ENCODE measurements at regions not wholly inside any gene's neighbourhood (a gene's known extent, or its start where the extent isn't known, plus 50 kb on each side); places are given as distances from the start of the nearest gene placed in this dataset.
A peak's percentile ranks its signal among the peaks of the same experiment; 100 is the strongest.
"Not testable (repeated sequence)": the region's sequence is repeated elsewhere in the genome, so short reads cannot be mapped to it uniquely, and the experiment has no call there.

DNA sequence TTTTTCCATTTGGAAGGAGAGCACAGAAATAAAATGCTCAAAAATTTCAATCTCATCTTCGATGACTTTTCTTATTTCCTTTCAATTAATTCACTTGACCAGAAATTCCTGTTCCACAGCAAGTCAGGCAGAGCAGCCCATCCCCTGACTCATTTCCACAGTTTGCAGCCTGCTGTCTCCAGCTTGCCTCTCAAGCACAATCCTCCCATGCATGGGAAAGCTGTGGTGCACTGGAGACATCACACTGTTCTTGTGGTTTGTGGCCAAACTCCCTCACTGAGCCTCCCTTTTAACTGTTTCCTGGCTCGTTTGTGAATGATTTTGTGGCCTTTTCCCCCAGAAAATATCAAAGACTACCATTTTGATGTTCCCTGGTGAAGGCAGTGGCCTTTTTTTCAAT is 114.0 kb upstream of the ENPEP start:
- peak; percentile 14 for DNase-seq (ENCODE audit: low spot score)

DNA sequence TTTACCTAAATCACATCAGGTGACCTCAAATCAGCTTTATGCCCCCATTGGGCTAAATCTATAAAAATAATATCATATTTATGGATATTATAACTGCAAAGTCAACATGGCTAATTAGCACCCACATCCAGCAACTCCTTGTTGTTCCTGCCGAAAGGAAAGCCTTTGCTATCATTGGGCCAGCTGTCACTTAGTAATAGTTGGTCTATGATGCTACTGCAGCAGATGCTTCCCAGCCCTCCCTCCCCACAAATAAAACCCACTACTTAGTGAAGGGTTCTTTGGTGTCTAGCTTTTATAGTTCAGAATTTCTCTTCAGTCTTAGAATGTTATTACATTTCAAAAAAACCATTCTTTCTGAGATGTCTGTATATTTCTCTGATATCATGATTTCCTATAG is 116.9 kb upstream of the ENPEP start:
- no peak for DNase-seq (ENCODE audit: low spot score)

DNA sequence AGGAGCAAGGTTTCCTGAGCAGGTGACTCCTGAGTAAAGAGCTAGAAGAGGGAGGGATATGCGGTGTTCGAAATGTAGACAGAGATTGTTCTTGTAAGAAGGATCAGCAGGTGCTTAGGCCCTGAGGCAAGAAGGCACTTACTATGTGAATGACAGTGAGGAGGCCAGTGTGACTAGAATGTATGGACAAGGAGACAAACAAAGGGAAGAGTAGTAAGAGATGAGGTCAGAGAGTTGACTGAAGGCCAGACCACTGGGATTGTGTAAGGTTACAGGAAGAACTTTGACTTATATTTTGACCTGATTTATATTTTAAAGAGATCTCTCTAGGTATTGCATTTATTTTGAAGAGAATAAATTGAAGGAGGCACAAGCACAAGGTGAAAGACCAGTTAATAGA is 118.4 kb upstream of the ENPEP start:
- no peak for DNase-seq (ENCODE audit: low spot score)

DNA sequence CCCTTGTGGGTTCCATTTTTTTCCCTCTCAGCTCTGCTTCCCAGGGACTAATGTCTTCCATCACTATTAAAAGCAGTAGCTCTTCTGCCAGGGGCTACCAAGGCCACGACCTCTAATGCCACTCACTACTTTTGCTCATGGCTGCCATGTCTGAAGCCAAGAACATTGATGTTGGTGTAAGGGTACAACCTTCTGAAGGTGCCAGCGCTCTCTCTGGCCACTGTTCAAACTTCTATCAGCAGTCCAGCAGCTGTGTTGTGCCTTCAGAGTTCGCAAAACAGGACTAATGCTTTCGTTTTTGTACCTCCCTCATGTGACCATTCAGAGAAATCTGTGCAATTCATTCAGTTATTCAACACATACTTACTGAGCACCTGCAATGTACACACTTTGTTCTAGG is 121.5 kb upstream of the ENPEP start:
- DNase-seq (ENCODE audit: low spot score), result no peak

DNA sequence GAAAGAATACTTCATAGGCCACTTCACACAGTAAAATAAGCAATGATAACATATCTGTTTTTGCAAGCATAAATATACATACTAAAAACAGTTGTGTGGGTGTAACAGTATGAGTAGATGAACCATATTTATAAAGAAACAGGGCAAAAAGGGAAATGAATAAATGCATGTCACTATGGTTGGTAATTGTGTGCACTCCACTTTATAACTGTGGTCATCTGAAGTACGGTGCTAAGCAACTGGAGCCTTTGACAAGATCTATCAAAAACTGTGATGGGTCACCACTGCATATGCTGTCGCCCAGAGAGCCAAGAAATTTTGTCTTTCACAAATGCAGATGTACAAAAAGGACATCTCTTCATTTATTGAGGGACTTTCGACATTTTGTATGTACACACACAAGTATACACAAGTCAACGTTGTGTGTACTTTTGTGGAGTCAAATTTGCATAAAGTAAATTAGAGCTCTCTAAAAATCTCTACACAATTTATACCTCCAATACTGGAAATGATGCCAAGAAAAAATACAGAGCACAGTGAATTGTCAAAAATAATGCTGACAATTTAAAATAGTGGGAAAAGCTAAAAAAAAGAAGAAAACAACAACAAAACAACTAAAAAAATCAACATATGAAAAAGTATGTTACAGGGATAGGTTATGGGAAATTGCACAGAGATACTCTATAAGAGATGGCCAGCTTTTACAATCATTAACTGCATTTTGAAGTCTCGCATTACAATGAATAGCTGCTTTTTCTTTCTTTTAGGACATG is 123.1 kb upstream of the ENPEP start:
- no peak for DNase-seq (ENCODE audit: low spot score)

DNA sequence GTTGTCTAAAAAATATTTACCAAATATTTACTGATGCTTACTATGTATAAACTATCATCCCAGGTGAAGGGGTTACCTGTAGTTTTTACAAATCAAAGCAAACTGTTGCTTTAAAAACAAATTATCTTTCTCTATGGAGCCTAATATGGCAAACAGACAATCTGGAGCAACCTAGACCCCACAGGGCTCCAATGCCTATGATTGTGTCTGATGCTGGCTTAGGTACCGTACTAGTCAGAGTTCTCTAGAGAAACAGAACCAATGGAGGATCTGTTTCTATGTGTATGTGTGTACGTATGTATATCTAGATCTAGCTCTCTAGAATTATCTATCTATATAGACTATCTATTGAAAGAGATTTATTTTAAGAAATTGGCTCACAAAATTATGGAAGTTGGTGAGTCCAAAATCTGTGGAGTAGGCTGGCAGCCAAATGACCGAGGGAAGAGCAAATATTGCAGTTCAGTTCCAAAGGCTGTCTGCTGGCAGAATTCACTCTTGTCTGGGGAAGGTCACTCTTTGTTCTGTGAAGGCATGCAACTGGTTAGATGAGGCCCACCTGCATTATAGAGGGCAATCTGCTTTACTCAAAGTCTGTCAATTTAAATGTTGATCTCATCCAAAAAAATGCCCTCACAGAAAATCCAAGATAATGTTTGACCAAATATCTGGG is 127.1 kb upstream of the ENPEP start:
- no peak for DNase-seq (ENCODE audit: low spot score)

DNA sequence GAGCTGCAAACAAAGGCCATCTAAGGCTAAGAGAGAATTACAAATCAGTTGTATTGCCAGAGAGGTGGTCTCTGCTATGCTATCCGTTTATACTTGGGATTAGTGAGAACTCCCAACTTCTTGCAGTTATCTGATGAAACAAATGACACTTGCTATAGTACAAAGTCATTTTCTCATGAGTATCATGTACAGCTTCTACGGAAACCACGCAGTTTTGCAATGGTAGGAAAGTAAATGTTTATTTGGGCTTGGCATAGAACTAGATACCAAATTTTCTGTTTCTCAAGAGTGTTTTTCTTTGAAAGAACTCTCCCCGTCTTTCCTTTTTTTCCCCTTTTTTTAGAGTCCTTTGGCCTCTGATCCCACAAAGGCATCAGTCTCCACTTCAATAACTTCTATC is 128.2 kb upstream of the ENPEP start:
- DNase-seq (ENCODE audit: low spot score), result no peak

DNA sequence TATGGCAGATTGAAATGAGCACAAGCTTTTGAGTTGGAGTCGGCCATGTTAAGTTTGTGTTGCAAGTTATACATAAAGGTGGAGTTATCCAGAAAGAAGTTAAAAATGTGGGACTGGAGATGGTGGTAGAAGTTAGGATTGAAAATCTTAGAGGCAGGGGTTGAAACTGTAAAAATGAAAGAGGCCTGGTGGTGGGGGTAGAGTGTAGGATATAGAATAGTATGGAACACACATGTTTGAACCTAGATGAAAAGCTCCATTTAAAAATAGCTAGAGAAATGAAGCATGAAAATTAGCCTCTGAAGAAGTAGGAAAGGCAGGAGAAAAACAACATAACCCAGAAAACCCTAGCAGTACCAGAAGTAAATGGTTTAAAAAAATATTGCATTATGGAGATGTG is 131.8 kb upstream of the ENPEP start:
- DNase-seq (ENCODE audit: low spot score), result peak; percentile 42

DNA sequence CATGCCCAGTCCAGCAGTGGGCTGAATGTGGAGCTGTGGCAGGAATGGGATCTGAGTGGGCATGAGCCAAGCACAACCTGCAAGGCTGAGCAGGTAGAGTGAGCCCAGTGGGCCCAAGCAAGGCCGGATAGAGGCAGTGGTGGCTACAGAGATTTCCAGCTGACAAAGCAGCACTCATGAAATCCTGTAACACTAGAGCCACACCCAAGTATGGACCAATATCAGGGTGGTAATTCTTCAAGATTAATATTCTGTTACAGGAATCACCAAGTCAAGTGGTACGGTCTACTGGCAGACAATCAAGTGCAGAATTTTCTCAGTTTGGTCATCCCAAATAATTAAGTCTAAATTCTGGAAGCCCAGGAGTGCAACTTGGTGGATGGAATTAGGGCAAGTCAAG is 132.4 kb upstream of the ENPEP start:
- DNase-seq (ENCODE audit: low spot score), result no peak

DNA sequence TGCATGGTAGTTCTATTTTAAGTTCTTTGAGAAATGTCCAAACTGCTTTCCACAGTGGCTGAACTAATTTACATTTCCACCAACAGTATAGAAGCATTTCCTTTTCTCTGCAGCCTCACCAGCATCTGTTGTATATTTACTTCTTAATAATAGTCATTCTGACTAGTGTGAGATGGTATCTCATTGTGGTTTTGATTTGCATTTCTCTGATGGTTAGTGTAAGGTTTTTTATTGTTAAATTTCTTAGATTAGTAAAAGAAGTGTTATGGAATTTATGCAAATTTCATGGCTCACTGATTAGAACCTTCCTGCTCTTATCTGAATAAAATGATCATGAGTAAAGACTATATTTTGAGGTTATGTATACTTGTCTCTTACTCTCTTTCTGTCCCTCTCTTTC is 134.8 kb upstream of the ENPEP start:
- DNase-seq (ENCODE audit: low spot score), result not testable (repeated sequence)

DNA sequence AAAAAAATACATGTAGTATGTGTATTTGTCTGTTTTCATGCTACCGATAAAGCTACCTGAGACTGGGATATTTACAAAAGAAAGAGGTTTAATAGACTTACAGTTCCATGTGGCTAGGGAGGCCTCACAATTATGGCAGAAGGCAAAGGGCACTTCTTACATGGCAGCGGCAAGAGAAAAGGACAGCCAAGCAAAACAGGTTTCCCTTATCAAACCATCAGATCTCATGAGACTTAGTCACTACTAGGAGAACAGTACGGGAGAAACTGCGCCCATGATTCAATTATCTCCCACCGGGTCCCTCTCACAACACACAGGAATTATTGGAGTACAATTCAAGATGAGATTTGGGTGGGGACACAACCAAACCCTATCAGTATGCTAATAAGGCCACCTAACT is 137.0 kb upstream of the ELOVL6 start:
- no peak for DNase-seq (ENCODE audit: low spot score)

DNA sequence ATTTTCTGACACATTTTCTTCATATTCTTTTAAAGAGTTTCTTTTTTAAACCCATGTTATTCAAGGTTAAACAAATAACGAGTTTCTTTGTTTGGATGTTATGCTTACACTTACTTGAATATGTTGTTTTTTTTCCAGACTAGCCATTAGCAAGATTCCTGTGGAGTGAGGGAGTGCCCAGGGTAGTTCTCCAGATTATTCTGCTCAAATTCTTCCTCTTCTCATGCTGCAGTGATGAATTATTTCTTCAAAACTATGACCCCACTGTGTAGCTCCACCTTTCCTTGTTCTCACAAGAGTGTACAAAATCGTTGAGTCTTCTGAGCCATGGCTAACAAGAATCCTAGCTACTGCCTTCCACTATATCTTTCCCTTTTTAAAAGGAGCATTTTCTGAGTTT is 134.1 kb upstream of the ELOVL6 start:
- no peak for DNase-seq (ENCODE audit: low spot score)

DNA sequence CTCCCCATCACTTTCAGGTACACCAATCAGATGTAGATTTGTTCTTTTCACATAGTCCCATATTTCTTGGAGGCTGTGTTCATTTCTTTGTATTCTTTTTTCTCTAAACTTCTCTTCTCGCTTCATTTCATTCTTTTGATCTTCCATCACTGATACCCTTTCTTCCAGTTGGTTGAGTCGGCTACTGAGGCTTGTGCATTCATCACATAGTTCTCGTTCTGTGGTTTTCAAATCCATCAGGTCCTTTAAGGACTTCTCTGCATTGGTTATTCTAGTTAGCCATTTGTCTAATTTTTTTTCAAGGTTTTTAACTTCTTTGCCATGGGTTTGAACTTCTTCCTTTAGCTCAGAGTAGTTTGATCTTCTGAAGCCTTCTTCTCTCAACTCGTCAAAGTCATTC is 128.0 kb upstream of the ELOVL6 start:
- not testable (repeated sequence) for DNase-seq (ENCODE audit: low spot score)

DNA sequence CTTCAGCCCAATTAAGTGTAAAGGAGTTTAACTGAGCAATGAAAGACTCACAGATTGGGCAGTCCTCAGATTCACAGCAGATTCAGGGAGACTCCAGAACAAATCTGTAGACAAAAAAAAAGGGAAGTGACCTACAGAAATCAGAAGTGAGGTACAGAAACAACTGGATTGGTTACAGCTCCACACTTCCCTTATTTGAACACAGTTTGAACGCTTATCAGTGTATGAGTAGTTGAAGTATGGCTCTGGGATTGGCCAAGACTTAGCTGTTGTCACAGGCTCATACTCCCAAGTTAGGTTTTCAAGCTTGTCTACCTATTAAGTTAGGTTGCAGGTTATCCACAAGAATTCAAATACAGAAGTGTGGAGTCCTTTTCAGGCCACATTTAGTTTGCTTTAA is 112.4 kb upstream of the ELOVL6 start:
- DNase-seq (ENCODE audit: low spot score), result no peak

DNA sequence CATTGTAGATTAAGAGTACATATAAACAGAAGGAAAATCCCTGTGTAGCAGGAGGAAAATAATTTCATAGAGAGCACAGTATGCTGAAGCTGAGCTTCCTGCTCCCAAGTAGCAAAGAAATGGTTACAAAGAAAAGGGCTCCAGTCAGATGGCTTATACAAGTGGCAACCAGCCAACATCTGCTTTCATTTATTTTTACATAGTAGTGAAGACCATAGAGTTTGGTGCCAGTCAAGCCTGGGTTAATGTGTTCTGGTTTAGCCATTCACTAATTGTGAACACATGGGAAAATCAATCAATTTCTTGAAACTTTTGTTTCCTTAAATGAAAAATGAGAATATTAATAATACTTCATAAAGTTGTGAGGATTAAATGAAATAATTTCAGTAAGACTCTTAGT is 111.3 kb upstream of the ELOVL6 start:
- DNase-seq (ENCODE audit: low spot score), result no peak

DNA sequence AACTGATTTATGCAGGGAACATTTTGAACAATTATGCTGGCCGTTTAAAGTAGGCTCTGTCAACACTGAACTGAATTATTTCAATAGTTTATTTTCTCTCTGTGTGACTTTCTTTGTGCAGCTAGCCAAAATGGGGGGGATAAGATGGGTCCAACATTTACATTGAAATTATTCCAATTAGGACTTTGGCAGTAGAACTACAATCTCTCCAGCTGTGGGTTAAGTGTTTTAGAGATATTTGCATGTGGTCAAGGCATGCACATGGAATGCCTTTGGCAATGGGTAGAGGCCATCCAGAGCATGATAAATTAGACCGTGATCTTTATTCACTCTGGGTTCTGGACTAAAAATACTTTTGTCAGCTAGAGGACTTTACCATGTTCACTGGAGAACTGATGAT is 107.9 kb upstream of the ELOVL6 start:
- DNase-seq (ENCODE audit: low spot score), result no peak

DNA sequence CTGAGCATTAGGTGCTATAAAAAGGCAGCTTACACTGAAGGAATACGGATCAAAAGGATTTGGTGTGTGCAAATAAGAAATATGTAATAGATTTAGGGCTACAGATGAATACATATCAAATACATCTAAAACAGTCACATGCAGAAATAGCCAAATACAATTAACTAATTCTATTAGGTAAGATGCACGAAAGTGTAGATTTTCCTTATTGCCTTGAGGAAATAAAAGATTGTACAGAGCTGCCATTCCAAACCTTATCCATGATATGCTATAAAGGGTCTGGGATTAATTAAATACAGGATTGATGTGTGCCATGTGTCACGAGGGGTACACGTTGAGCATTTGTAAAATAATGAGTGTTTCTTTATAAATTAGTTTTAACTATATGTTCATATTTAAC is 107.0 kb upstream of the ELOVL6 start:
- no peak for DNase-seq (ENCODE audit: low spot score)

DNA sequence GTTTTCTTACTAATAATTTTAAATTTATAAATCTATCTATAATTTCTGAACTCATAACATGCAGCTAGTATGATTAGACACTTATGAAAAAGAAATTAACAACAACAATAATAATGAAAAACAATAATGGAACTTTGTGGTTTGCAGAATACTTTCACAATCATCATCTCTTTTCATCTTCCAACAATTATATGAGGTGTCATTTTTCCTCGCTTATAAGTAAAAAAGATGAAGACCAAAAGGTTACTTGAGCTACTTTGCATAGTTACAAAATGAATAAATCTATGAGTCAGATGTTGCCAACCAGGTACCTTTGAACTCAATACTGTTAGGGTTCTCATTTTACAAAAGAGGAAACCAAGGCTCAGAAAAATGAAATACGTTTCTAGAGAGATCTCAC is 98.5 kb upstream of the ELOVL6 start:
- DNase-seq (ENCODE audit: low spot score), result no peak

DNA sequence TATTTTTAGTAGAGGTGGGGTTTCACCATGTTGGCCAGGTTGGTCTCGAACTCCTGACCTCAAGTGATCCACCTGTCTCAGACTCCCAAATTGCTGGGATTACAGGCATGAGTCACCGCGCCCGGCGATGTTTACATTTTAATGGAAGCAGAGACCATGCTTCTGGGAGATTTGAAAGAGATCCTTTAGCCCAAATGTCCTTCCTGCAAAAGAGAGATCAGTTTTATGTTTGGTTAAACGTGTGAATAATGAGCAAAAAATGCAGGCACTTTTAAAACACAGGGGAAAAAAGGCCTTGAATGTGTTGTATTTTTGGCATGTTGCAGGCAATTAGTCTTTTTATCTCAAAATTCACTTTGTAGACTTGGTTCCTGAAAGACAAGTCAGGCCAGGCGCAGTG is 95.8 kb upstream of the ELOVL6 start:
- DNase-seq (ENCODE audit: low spot score), result no peak

DNA sequence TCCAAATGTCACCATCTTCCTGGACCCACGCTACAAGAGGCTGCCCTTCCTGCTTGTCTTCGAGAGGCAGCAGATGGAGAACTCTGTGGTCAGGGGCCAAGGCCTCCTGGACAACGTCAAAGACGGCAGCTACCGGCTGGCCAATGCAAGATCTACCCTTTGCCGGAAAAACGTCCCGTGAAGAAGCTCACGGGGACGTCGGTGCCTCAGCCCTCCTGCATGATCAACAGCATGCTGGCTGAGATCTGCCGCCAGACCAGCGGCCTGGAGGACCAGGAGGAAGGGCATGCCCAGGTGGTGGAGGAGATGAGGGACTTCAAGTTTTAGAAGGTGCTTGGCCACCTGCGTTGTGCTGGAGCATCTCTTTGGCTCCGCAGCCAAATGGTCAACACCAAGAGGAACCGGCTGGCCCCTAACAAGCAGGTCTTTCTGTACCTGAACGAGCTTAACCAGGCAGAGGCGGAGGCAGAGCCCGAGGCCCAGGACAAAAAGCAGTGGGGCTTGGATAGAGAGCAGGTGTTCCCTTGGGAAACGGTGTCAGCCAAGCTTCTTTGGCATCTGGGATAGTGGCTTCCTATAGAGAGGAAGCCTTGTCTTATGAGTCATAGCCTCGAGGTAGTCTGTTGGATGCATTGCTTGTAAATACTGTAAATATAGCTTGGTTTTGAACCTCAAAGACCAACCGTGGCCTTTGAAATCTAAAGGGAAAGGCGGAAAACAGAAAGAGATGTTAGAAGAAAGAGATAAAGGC is 94.8 kb upstream of the ELOVL6 start:
- peak; percentile 67 for DNase-seq (ENCODE audit: low spot score)

DNA sequence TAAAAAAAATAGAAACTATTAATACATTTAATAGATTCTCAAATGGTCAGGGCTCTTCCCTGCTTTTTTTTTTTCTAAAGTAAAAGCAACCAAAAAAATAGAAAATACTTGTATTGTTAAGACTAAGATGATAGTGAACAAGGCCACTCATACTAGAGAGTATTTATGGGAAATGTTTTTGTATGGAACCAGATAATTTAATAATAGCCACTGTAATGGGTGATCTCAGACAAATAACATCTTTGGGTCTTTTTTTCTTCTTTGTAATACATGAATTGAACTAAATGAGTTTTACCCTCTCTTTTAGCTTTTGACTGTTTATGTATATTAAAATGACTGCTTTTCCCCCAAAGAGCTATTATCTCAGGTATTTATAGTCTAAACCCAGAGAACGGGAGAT is 92.1 kb upstream of the ELOVL6 start:
- DNase-seq (ENCODE audit: low spot score), result no peak

DNA sequence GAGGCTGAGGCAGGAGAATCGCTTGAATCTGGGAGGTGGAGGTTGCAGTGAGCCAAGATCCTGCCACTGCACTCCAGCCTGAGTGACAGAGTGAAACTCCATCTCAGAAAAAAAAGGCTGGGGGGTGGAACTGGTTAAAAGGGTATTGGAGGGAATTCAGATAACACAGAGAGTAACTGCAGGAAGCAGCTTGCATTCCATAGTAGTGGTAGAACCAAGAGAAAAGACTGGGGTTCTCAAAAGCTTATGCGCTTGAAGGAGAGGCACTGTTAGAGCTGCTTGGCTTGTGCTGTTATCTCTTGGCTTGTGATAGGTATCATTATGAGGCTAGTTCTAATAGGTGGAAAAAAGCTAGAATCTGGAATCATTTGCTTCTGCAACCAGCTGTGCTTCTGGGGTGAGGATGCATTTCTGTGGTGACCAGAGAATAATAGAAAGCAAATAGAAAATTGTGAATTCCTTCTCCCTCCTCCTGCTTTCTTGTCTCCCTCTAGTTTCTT is 91.2 kb upstream of the ELOVL6 start:
- no peak for DNase-seq (ENCODE audit: low spot score)

DNA sequence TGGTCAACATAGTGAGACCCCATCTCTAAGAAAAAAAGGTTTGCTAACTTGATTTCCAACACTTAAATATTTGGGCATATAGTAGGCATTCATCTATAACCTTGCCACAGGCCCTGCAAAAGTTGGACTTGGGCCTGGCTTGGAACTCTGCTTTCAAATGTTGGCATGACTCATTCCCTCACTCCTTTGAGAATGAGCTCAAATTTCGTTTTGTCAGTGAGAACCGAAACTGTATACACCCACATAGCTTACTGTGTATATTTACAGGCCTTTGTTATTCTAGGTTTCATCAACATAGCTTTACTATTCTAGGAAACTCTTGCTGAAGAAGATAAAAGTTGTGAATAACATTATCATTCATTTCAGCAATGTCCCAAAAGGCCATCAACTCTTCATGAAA is 88.7 kb upstream of the ELOVL6 start:
- peak; percentile 87 for DNase-seq (ENCODE audit: low spot score)

Data from COLO829 (cell line).